HG03060 (cell line): ENCODE measurements at regions not wholly inside any gene's neighbourhood (a gene's known extent, or its start where the extent isn't known, plus 50 kb on each side); places are given as distances from the start of the nearest gene placed in this dataset.

Experiments used
- ATAC-seq: cut with Tn5 transposase; IDR thresholded peaks from one replicate; pipeline ENCODE4 v1.9.1; 2021; ENCODE audit warnings: low read depth, moderate number of reproducible peaks; ENCODE audit not compliant: unreplicated experiment

DNA sequence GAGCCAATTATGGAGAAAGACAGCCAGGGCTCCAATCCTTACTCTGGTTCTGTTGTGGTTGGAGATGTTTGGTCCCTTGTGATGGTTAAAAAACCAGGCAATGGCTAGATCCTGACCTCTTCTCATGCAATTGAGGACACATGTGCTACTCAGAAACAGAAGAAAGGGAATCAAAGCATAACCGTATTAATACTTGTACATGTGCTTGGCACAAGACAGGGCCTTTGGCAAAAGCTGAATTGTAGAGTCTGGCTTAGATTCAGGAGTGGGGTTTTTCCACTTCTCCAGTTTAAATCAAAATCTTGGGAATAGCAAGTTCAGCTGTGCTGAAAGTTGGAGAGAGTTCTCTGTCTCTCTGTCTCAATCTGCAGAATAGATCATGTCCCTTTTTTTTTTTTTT, 80.1 kb upstream of the E2F8 start:
- no peak for ATAC-seq

DNA sequence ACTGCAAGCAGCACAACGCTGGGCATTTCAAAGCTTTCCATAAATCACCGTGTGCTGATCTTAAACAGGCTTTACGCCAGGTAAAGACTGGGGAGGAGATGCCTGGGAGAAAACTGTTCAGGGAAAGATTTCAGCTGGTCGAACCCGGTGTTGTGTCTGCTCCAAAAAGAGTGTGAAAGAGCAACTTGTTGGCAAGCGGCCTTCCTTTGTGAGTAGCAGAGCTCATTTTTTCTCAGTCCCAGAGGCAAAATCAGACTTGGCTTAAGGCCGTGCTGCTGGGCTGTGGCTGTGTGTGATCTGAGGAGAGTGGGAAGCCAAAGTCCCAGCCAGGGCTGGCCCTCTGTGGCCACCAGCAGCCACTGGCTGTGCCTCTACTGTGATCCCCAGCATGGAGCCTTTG, 75.7 kb upstream of the E2F8 start:
- no peak for ATAC-seq

DNA sequence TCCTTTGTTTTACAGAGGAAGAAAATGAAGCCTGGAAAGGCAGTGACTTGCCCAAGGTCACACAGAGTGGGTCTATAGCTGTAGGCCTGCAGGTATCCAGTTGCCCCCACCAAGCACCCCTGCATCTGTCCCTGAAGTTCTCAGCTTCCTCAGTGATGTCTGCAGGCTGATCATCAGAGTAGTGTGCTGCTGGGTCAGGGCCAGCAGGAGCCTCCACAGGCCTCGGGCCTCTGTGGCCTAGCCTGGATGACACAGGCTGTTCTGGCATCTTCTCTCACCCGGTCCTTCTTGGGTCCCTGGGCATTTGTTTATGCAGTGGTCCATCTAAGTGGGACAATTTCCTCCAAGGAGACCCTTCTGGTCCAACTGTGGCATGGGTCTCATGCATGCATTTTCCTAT, 74.8 kb upstream of the E2F8 start:
- ATAC-seq, result no peak

DNA sequence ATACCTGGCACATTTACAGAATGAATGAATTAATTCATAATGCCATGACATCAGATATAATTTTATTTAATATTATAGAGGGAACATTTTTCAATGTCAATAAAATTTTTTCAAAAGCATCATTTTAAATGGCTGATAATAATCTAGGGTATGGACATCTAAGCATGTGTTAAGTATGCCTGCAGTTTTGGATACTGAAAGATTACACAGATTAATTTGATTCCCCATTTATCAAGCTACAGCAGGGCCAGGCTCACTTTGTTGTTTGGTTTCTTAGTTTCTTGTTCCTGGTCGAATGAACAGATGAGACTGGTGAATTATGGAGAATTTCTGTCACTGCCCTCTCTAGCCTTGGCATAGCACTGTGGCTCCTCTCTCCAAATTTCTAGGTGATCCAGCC, 72.4 kb upstream of the E2F8 start:
- no peak for ATAC-seq

DNA sequence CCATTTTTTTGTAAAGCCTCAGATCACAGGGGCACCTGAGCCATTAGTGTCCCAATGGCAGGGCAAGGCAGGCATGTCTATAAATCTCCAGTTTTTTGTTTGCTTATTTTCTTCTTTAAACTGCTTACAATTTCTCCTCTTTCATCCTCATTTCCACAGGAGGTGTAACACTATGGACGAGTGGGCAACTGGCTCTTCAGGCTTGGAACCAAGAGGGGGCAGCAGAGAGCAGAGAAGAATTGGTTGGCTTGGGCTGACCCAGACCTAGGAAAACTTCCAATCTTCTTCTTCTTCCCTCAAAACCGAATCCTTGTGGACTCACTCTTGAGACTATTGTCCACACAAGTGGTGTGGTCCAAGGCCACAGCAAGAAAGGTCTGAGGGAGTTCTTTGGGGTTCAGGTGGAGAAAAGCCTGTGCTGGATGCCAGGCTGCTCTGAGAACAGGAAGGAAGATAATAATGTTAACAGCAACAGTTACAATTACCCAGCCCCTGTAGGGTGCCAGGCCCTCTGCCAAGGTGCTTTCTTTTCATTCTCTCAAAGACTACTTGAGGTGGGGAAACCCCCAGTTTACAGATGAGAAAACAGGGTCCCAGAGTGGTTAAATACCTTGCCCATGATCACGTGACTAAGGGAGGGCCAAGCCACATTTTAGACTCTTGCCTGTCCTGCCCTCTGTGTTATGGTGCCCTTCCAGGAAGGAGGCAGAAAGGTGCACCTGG, 70.7 kb upstream of the E2F8 start:
- ATAC-seq, result no peak

DNA sequence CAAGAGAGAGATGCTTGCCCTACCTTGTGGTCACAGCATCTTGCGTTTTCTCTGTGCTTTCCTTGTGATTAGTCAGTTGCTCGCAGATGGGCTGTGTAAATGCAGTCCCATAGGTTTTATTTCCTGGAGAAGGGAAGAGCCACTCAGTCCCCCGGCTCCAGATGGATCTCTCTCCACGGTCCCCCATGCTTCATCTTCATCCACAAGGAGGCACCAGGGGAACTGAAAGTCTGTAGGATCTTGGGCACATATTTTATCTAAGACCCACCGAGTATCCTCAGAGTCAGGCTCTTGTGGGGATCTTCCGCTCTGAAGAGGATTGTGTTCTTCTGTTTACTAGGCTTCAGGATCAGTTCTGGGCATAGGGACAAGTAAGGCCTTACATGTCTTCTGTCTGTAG, 66.8 kb upstream of the E2F8 start:
- ATAC-seq, result no peak

DNA sequence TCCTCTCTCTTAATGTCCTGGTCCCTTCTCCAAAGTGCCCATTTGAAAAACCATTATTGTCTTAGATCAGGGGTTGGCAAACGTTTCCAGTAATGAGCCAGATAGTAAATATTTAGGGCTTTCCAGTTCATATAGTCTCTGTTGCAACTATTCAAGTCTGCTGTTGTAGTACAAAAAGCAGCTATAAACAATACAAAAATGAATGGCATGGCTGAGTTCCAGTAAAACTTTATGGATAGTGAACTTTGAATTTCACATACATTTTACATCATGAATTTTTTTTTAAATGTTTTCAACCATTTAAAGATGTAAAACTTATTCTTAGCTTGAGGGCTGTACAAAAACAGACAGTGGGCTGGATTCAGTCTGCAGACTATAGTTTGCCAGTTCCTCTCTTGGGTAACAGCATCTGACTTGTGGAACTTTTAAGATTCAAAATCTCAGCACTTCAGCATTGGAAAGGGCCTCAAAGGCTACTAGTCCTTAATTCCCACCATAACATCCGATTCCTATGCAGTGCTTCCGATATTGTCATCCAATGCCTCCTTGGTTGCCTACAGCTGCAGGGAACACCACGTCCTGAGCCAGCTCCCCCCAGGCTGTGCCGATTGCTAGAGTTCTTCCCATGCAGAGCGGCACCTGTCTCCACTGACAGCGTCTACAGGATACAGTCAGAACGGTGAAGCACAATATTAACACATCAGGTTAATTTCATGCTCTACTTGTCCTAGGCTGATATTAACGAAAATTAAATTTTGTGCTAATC, 65.6 kb upstream of the E2F8 start:
- no peak for ATAC-seq

DNA sequence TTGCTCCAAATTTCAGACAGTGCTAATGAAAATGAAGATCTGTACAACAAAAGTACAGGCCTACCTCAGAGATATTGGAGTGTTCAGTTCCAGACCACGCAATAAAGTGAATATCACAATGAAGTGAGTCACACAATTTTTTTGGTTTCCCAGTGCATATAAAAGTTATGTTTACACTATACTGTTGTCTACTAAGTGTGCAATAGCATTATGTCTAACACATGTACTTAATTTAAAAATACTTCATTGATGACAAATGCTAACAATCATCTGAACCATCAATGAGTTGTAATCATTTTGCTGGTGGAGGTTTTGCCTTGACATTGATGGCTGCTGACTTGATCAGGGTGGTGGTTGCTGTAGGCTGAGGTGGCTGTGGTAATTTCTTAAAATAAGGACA, 60.6 kb upstream of the E2F8 start:
- no peak for ATAC-seq

DNA sequence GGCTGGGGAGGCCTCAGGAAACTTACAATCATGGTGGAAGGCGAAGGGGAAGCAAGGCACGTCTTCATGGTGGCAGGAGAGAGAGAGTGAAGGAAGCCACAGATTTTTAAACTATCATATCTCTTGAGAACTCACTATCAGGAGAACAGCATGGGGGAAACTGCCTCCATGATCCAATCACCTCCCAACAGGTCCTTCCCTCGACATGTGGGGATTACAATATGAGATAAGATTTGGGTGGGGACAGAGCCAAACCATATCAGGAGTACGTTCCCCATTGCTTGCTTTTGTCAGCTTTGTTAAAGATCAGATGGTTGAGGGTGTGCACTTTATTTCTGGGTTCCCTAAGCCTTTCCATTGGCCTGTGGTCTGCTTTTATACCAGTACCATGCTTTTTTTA, 53.7 kb upstream of the E2F8 start:
- no peak for ATAC-seq

DNA sequence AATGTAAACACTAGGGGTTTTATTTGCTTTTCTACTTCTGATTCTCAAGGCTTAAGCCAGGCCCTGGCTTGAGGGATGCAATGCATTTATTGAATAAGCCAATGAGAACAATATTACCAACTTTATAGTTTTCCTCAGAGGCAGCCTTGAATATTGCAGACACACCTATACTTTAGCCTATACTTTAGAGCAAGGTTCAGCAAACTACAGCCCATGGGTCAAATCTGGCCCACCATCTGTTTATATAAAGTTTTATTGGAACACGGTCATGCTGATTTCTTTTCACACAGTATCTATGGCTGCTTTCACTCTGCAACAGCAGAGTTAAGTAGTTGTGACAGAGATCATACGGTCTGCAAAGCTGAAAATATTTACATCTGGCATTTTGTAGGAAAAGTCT, 50.3 kb upstream of the E2F8 start:
- no peak for ATAC-seq
